A549 (cell line): ENCODE measurements at regions not wholly inside any gene's neighbourhood (a gene's known extent, or its start where the extent isn't known, plus 50 kb on each side); places are given as distances from the start of the nearest gene placed in this dataset.

Source experiments
- ATAC-seq, 2 experiments: fragments of 200-7000 bp in 1 of 2; fragments of >200 bp in 1 of 2; cut with Nextera tagmentation in 1 of 2; cut with Tn5 transposase in 1 of 2; 3 replicates each; pipeline versions ENCODE4 v1.8.0 to v1.9.1; 2018 to 2020; ENCODE audit warnings: mild to moderate bottlenecking in 1 of 2, moderate library complexity in 1 of 2
- CTCF ChIA-PET: fragments of 300-600 bp; sonication (Branson Sonifier 250); formaldehyde crosslinking; extraction: SDS; loops from one replicate; lab custom pipeline; 2021; ENCODE audit warnings: antibody characterized with exemption, inconsistent platforms; lab: Yijun Ruan, JAX
- POLR2A ChIA-PET: fragments of 350-600 bp; formaldehyde crosslinking; extraction: SDS; loops from one replicate; lab custom pipeline; 2021; ENCODE audit warnings: antibody characterized with exemption, inconsistent platforms; lab: Yijun Ruan, JAX
- DNase-seq, 2 experiments: peaks; one replicate each; pipeline versions ENCODE4 v3.0.0 to v3.0.0-alpha.2; 2011 to 2016; ENCODE audit warnings: low read depth in 1 of 2, low spot score in 1 of 2
- FAIRE-seq: peaks from 2 replicates; lab custom pipeline; 2011; peaks lifted over from hg19 to GRCh38; lab: Jason Lieb, UNC
- H3K27ac ChIP-seq, 2 experiments: fragments of >200 bp; sonication (Bioruptor Twin); formaldehyde crosslinking; 3 replicates each; pipeline ENCODE4 v1.5.1; 2016 to 2017
- H3K4me1 ChIP-seq: fragments of >200 bp; sonication (Bioruptor Twin); formaldehyde crosslinking; 3 replicates; pipeline ENCODE4 v1.6.1; 2016
- H3K4me2 ChIP-seq: fragments of >200 bp; sonication (Bioruptor Twin); formaldehyde crosslinking; 3 replicates; pipeline ENCODE4 v1.6.1; 2016
- H3K4me3 ChIP-seq: fragments of >200 bp; sonication (Bioruptor Twin); formaldehyde crosslinking; 3 replicates; pipeline ENCODE4 v1.5.1; 2016
- H3K9me3 ChIP-seq: fragments of >200 bp; sonication (Bioruptor Twin); formaldehyde crosslinking; 3 replicates; pipeline ENCODE4 v1.6.1; 2016
- BCL3 ChIP-seq: fragments of >200 bp; sonication (Bioruptor Twin); formaldehyde crosslinking; IDR thresholded peaks from 3 replicates; pipeline ENCODE4 v1.6.1; 2016
- BHLHE40 ChIP-seq: IDR thresholded peaks from 2 replicates; pipeline ENCODE4 v1.6.1; 2012; ENCODE audit warnings: low read depth, low read length, inconsistent platforms
- CBX2 ChIP-seq: fragments of 200-600 bp; sonication (generic); IDR thresholded peaks from 2 replicates; pipeline ENCODE4 v1.6.1; 2016; ENCODE audit warnings: low read depth, mild to moderate bottlenecking, borderline replicate concordance
- E2F6 ChIP-seq: IDR thresholded peaks from 2 replicates; pipeline ENCODE4 v1.6.1; 2012; ENCODE audit warnings: low read depth, borderline replicate concordance
- EHF ChIP-seq: fragments of 250-450 bp; sonication (Bioruptor Pico); IDR thresholded peaks from 2 replicates; pipeline ENCODE4 v1.5.0; 2020; ENCODE audit warnings: mild to moderate bottlenecking
- FOSL2 ChIP-seq, 2 experiments: fragments of 450-650 bp in 1 of 2; fragments of >200 bp in 1 of 2; sonication (Bioruptor Twin) in 1 of 2; formaldehyde crosslinking; IDR thresholded peaks; 2 replicates each; pipeline versions ENCODE4 v1.5.0 to v1.6.1; 2016 to 2020; ENCODE audit warnings: mild to moderate bottlenecking in 1 of 2, moderate library complexity in 1 of 2
- HDAC2 ChIP-seq: fragments of 200-600 bp; sonication (generic); IDR thresholded peaks from 2 replicates; pipeline ENCODE4 v1.6.1; 2016
- HES2 ChIP-seq: fragments of >200 bp; sonication (Bioruptor Twin); formaldehyde crosslinking; IDR thresholded peaks from 2 replicates; pipeline ENCODE4 v1.6.1; 2016
- HEYL ChIP-seq: fragments of 250-450 bp; sonication (Bioruptor Pico); IDR thresholded peaks from 2 replicates; pipeline ENCODE4 v1.8.0; 2021; ENCODE audit warnings: mild to moderate bottlenecking, moderate library complexity
- HMGXB4 ChIP-seq: fragments of 250-450 bp; sonication (Bioruptor Pico); IDR thresholded peaks from 2 replicates; pipeline ENCODE4 v1.5.0; 2021; ENCODE audit warnings: mild to moderate bottlenecking, moderate library complexity, borderline replicate concordance
- HOXB5 ChIP-seq: fragments of 250-450 bp; sonication (Bioruptor Pico); IDR thresholded peaks from 2 replicates; pipeline ENCODE4 v1.5.0; 2020; ENCODE audit warnings: mild to moderate bottlenecking, moderate library complexity
- KDM1A ChIP-seq: fragments of 200-600 bp; sonication (generic); IDR thresholded peaks from 2 replicates; pipeline ENCODE4 v1.6.1; 2016; ENCODE audit warnings: low read depth, mild to moderate bottlenecking
- KDM5A ChIP-seq: fragments of 200-600 bp; sonication (generic); IDR thresholded peaks from 2 replicates; pipeline ENCODE4 v1.6.1; 2016; ENCODE audit warnings: antibody characterized with exemption, mild to moderate bottlenecking
- MAZ ChIP-seq: fragments of 150-350 bp; IDR thresholded peaks from 2 replicates; pipeline ENCODE4 v1.6.1; 2014; ENCODE audit warnings: antibody characterized with exemption, low read depth, low read length, borderline replicate concordance
- NR3C1 ChIP-seq: fragments of >200 bp; sonication (Bioruptor Twin); formaldehyde crosslinking; IDR thresholded peaks from 3 replicates; pipeline ENCODE4 v1.6.1; 2017
- PBX3 ChIP-seq: IDR thresholded peaks from 2 replicates; pipeline ENCODE4 v1.6.1; 2012
- POLR2AphosphoS2 ChIP-seq: conservative IDR thresholded peaks from 2 replicates; pipeline ENCODE4 v1.6.1; 2012; ENCODE audit warnings: low read length, improper control_type of control experiment, inconsistent platforms
- RCOR1 ChIP-seq: fragments of 150-350 bp; IDR thresholded peaks from 2 replicates; pipeline ENCODE4 v1.6.1; 2014; ENCODE audit warnings: antibody characterized with exemption, low read length, low read depth
- REST ChIP-seq: fragments of 200-600 bp; sonication (generic); IDR thresholded peaks from 2 replicates; pipeline ENCODE4 v1.6.1; 2016; ENCODE audit warnings: antibody characterized with exemption, mild to moderate bottlenecking, moderate library complexity
- SMC3 ChIP-seq: fragments of >200 bp; sonication (Bioruptor Twin); formaldehyde crosslinking; IDR thresholded peaks from 3 replicates; pipeline ENCODE4 v1.6.1; 2018; ENCODE audit warnings: inconsistent platforms
- USF2 ChIP-seq: fragments of 450-650 bp; IDR thresholded peaks from 2 replicates; pipeline ENCODE4 v1.6.1; 2014; ENCODE audit warnings: antibody characterized with exemption
- ZC3H11A ChIP-seq: fragments of 450-650 bp; IDR thresholded peaks from 2 replicates; pipeline ENCODE4 v1.6.1; 2014; ENCODE audit warnings: antibody characterized with exemption, mild to moderate bottlenecking
- ZFP36 ChIP-seq: fragments of 450-650 bp; IDR thresholded peaks from 2 replicates; pipeline ENCODE4 v1.6.1; 2014; ENCODE audit warnings: borderline replicate concordance; ENCODE audit not compliant: partially characterized antibody
- ZSCAN20 ChIP-seq: fragments of 250-450 bp; sonication (Bioruptor Pico); IDR thresholded peaks from 2 replicates; pipeline ENCODE4 v1.8.0; 2022; ENCODE audit warnings: mild to moderate bottlenecking, moderate library complexity
- WGBS: methylation state at CpG from one replicate; pipeline ENCODE4 v1.1.6; 2017; ENCODE audit errors: missing lambda C conversion rate; 5-methylcytosine and 5-hydroxymethylcytosine counted together

GRCh38 chr20:50410343-50410742 is 99.8 kb upstream of the PTPN1 start:
- TF ChIP-seq CBX2 (no peak), SMC3 (no peak), HEYL (CRISPR knock-in tag) (no peak), KDM5A (no peak), BHLHE40 (no peak)
- DNase-seq (no peak), FAIRE-seq (no peak), ATAC-seq (no peak)
- peaks cover 25% of the 10 kb centered on the region for H3K9me3 ChIP-seq
- ChIA-PET POLR2A (no interaction called here), CTCF (interaction anchor here (0.7 to 2.7 kb wide), 2 partner anchors 10 to 209 kb away, joined by 4 to 9 read pairs; no protein-coding TSS in a partner anchor)
- no peak overlapping the region for H3K4me3 ChIP-seq
- no peak overlapping the region for H3K4me2 ChIP-seq
- WGBS = 79% methylated on average over 7 of the region's 7 CpGs
- peak overlapping the region in 1 of 2 experiments; percentile 20; a peak in 1 of 6 replicates for H3K27ac ChIP-seq
- H3K4me1 ChIP-seq = peaks cover 8% of the 10 kb centered on the region

GRCh38 chr20:50412069-50412468 is 98.1 kb upstream of the PTPN1 start:
- POLR2A ChIA-PET = interaction anchor here (0.6 kb wide), 1 partner anchor 234 kb away, joined by 3 read pairs; no protein-coding TSS in a partner anchor
- ATAC-seq = no peak
- no peak for DNase-seq
- H3K27ac ChIP-seq = peak overlapping the region; percentile 19 to 95; a peak in 4 of 6 replicates
- peaks cover 25% of the 10 kb centered on the region for H3K9me3 ChIP-seq
- no peak for FAIRE-seq
- 68% methylated on average over 6 of the region's 6 CpGs for WGBS
- CTCF ChIA-PET = interaction anchor here (1.2 to 2.7 kb wide), 3 partner anchors 12 to 31 kb away, joined by 3 to 9 read pairs (median 7); no protein-coding TSS in a partner anchor
- no peak overlapping the region for H3K4me3 ChIP-seq
- TF ChIP-seq USF2 = no peak
- TF ChIP-seq POLR2AphosphoS2 = no peak
- no peak for TF ChIP-seq KDM1A
- no peak for TF ChIP-seq PBX3
- no peak for TF ChIP-seq CBX2
- no peak for TF ChIP-seq HDAC2
- TF ChIP-seq ZFP36 = no peak
- TF ChIP-seq HOXB5 = no peak
- TF ChIP-seq HMGXB4 (CRISPR knock-in tag) = no peak
- no peak for TF ChIP-seq NR3C1
- no peak overlapping the region for H3K4me2 ChIP-seq
- peaks cover 24% of the 10 kb centered on the region for H3K4me1 ChIP-seq

GRCh38 chr20:50412499-50412898 is 97.7 kb upstream of the PTPN1 start:
- no peak overlapping the region for H3K4me2 ChIP-seq
- FAIRE-seq = no peak
- ChIA-PET CTCF (interaction anchor here (0.8 kb wide), 1 partner anchor 53 kb away, joined by 3 read pairs; no protein-coding TSS in a partner anchor), POLR2A (no interaction called here)
- no peak for ATAC-seq
- H3K4me1 ChIP-seq = peaks cover 24% of the 10 kb centered on the region
- no peak for DNase-seq
- peaks cover 25% of the 10 kb centered on the region for H3K9me3 ChIP-seq
- WGBS = 82% methylated on average over 7 of the region's 7 CpGs
- no peak overlapping the region for H3K4me3 ChIP-seq
- H3K27ac ChIP-seq = peak overlapping the region; percentile 19 to 95; a peak in 4 of 6 replicates
- TF ChIP-seq ZC3H11A = no peak
- TF ChIP-seq HOXB5 = no peak
- no peak for TF ChIP-seq BCL3
- no peak for TF ChIP-seq ZSCAN20 (CRISPR knock-in tag)
- TF ChIP-seq KDM5A = no peak
- no peak for TF ChIP-seq E2F6
- TF ChIP-seq FOSL2 (IDR thresholded peaks at IDR 0.05) = no peak
- no peak for TF ChIP-seq FOSL2 (CRISPR knock-in tag; IDR thresholded peaks at IDR 0.05)
- no peak for TF ChIP-seq HES2
- TF ChIP-seq HEYL (CRISPR knock-in tag) = no peak
- TF ChIP-seq REST = no peak
- no peak for TF ChIP-seq EHF
- TF ChIP-seq RCOR1 = no peak
- no peak for TF ChIP-seq MAZ
